Body of pancreas (tissue), 4 donors: ENCODE measurements at regions not wholly inside any gene's neighbourhood (a gene's known extent, or its start where the extent isn't known, plus 50 kb on each side); places are given as distances from the start of the nearest gene placed in this dataset.

ENCODE experiments used
- ATAC-seq: fragments of 150-250 bp; one replicate; pipeline ENCODE4 v1.9.1; 2016
- DNase-seq, 4 donors: peaks; one replicate each; pipeline ENCODE4 v3.0.0-alpha.2; 2019
- H3K27ac ChIP-seq, 4 donors: fragments of 200-600 bp; sonication (generic); 1 replicate in 3 of 4; 2 replicates in 1 of 4; pipeline versions ENCODE4 v1.5.1 to v1.6.1; 2016 to 2019; ENCODE audit warnings: mild to moderate bottlenecking in 1 of 4, mixed read lengths in 1 of 4, moderate library complexity in 1 of 4
- H3K27me3 ChIP-seq, 2 donors: fragments of 200-600 bp; sonication (generic); one replicate each; pipeline ENCODE4 v1.6.0; 2016; ENCODE audit warnings: mild to moderate bottlenecking in 1 of 2
- H3K36me3 ChIP-seq, 2 donors: fragments of 200-600 bp; sonication (generic); replicated peaks in 1 of 2; 2 replicates each; pipeline ENCODE4 v1.5.1; 2016; ENCODE audit warnings: low read depth in 2 of 2; ENCODE audit not compliant: insufficient read depth in 1 of 2
- H3K4me1 ChIP-seq: fragments of 200-600 bp; sonication (generic); one replicate; pipeline ENCODE4 v1.6.0; 2016
- H3K4me3 ChIP-seq, 2 donors: fragments of 200-600 bp; sonication (generic); 1 replicate in 1 of 2; 2 replicates in 1 of 2; pipeline ENCODE4 v1.5.1; 2016 to 2019
- H3K9me3 ChIP-seq, 3 donors: fragments of 200-600 bp; sonication (generic); 1 replicate in 2 of 3; 2 replicates in 1 of 3; pipeline ENCODE4 v1.5.1; 2016
- POLR2A ChIP-seq, 3 donors: fragments of 450-650 bp; IDR thresholded peaks; one replicate each; pipeline ENCODE4 v1.6.1; 2016; ENCODE audit warnings: antibody characterized with exemption in 3 of 3, mild to moderate bottlenecking in 2 of 3
- WGBS, 2 donors: methylation state at CpG; one replicate each; pipeline ENCODE4 v1.1.5; 2017; 5-methylcytosine and 5-hydroxymethylcytosine counted together
- intact Hi-C: fragments of 100-400 bp; cut with DNase I; formaldehyde crosslinking; loops from one replicate; pipeline ENCODE4 v1.15.1; 2023
- TF ChIP-seq, protein P1 (sequence below), 7 experiments: fragments of 450-650 bp in 4 of 7; fragments of 200-600 bp in 3 of 7; sonication (generic) in 3 of 7; IDR thresholded peaks; one replicate each; pipeline ENCODE4 v1.5.1; 2016 to 2019; ENCODE audit warnings: antibody characterized with exemption in 7 of 7

DNA sequence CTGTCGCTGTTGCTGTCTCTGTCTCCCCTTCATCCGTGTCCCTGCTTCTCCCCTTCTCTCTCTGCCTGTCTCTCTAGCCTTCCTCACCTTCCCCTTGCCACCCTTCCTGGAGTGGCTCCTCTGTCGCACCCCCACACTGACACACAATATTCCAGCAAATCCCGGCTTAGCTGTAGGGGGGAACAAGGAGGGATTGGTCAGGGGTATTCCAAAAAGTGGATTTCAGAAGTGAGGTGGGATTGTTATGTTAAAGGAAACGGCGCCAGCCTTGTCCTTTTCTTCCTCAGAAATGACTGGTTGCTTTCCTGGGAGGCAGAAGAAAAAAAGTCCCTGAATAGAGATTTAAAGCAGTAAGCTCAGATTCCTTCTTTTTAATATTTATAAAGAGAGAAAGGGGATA is 76.3 kb upstream of the SIRPA start:
- ATAC-seq: no peak
- intact Hi-C loops: no loop called here
- H3K4me3 ChIP-seq: no peak overlapping the region
- TF ChIP-seq POLR2A (IDR thresholded peaks at IDR 0.05): no peak
- TF ChIP-seq, protein P1, sequence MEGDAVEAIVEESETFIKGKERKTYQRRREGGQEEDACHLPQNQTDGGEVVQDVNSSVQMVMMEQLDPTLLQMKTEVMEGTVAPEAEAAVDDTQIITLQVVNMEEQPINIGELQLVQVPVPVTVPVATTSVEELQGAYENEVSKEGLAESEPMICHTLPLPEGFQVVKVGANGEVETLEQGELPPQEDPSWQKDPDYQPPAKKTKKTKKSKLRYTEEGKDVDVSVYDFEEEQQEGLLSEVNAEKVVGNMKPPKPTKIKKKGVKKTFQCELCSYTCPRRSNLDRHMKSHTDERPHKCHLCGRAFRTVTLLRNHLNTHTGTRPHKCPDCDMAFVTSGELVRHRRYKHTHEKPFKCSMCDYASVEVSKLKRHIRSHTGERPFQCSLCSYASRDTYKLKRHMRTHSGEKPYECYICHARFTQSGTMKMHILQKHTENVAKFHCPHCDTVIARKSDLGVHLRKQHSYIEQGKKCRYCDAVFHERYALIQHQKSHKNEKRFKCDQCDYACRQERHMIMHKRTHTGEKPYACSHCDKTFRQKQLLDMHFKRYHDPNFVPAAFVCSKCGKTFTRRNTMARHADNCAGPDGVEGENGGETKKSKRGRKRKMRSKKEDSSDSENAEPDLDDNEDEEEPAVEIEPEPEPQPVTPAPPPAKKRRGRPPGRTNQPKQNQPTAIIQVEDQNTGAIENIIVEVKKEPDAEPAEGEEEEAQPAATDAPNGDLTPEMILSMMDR (IDR thresholded peaks at IDR 0.05): no peak
- H3K9me3 ChIP-seq: no peaks in the 10 kb centered on the region
- H3K27me3 ChIP-seq: no peaks in the 10 kb centered on the region
- no peaks in the 10 kb centered on the region for H3K36me3 ChIP-seq
- H3K4me1 ChIP-seq: peaks cover 19% of the 10 kb centered on the region
- DNase-seq: no peak
- peak overlapping the region in 1 of 4 donors; percentile 69 for H3K27ac ChIP-seq
- 54 to 55% methylated on average over 6 of the region's 6 CpGs for WGBS, 2 donors

DNA sequence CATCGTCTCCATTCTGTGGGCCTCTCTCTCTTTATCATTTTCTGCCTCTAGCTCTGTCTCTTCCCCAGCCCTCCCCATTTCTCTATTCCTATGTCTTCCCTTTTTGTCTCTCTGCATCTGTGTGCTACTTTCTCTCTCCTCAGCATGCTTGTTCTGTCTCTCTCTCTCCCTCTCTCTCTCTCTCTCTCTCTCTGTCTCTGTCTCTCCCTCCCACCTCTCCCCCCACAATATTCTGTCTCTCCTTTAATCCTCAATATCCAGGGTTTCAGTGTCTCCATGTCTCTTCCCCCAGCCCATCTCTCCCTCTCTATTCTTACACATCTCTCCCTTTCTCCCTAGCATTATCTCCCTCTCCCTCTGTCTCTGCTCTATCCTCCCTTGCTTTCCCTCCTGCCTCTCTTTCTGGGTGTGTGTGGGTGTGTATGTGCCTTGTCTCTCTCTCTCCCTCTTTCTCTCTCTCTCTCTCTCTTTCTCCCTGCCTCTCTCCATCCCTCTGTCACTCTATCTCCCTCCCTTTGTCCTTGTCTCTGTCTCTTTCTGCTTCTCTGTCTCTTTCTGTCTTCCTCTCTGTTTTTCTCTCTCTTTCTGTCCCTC is 76.9 kb upstream of the SIRPA start:
- ATAC-seq (no peak), DNase-seq (no peak)
- H3K36me3 ChIP-seq: no peaks in the 10 kb centered on the region
- no peak for TF ChIP-seq POLR2A (IDR thresholded peaks at IDR 0.05)
- TF ChIP-seq, protein P1 (IDR thresholded peaks at IDR 0.05): no peak
- no peak overlapping the region for H3K4me3 ChIP-seq
- H3K4me1 ChIP-seq: peaks cover 19% of the 10 kb centered on the region
- 42 to 48% methylated on average over 1 of the region's 1 CpG for WGBS, 2 donors
- intact Hi-C loops: no loop called here
- no peaks in the 10 kb centered on the region for H3K27me3 ChIP-seq
- no peaks in the 10 kb centered on the region for H3K9me3 ChIP-seq
- peak overlapping the region in 1 of 4 donors; percentile 69 for H3K27ac ChIP-seq

DNA sequence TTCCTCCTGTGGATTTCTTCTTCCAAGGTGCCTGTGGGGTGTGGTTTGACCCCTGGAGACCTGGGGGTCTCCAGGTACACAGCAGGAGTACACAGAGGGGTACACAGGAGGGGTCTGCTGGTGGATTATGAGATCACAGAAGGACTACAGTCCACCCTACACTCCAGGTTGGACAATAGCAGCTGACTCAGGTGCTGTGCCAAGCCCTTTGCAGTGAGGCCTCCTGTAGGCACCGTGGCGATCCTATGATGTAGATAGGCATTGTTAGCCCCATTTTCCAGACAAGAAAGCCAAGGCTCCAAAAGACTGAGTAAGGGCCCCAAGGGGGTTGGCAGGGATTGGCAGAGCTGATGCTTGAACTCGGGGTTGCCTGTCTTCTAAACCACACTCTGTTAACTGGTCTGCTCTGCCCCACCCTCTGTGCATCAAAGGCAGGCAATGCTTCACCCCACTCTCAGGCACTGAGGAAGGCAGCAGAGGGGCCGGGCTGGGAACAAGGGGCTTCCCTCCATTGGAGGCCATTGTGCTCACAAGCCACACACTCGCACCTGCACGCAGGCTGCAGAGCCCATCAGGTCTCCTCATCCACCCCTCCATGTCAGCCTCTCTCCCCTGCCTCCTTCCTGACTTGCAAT is 77.5 kb upstream of the SIRPA start:
- ATAC-seq: no peak
- Histone ChIP-seq H3K4me3 (no peak overlapping the region), H3K4me1 (peaks cover 19% of the 10 kb centered on the region), H3K27ac (no peak overlapping the region), H3K9me3 (no peaks in the 10 kb centered on the region), H3K36me3 (no peaks in the 10 kb centered on the region), H3K27me3 (no peaks in the 10 kb centered on the region)
- DNase-seq: no peak
- WGBS, 2 donors: 66 to 71% methylated on average over 4 to 5 of the region's 6 CpGs
- intact Hi-C loops: no loop called here
- TF ChIP-seq POLR2A (IDR thresholded peaks at IDR 0.05): no peak
- TF ChIP-seq, protein P1 (IDR thresholded peaks at IDR 0.05): no peak

DNA sequence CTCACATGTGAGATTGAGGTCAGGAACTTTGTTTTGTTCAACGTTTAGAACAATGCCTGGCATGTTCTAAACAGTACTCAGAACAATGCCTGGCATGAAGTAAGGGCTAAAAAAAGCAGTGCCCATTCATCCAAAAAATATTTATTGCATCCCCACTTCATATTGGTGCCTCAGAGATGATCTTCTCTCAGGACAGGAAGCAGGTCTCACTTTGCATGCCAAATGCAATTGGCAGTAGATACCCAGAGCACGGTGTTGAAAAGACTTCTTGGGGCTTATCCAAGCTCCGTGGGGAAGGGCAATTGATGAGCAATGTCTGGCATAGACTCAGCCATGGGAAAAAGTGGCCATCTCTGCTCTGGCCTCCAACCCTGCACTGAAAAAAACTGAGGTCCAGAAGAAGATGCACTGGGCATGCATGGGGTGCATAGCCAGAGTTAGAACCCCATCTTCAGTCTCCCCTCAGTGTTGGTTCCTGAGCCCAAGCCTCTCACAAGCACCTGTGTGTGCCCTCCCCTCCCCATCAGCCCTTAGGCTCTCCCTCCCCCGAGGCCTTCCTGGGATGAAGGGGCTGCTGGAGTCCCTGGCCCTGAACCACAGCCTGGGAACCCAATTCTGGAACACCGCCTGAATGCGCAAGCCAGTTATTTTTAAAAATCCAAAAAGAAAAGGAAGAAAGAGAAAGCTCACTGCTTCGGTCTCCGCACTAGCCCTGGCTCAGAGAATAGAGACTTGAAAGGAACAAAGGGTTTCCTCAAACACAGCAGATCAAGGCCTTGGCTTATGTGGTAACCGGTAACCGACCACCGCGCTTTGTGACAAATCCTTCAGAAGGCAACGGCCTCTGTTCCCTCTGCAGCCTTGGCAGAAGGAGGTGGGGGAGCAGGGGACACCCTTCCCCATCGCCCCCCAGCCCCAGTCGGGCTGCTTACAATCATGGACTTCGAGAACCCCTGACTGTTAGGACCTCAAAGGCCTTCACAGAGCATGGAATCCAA is 78.5 kb upstream of the SIRPA start:
- Histone ChIP-seq H3K27ac (peak overlapping the region in 3 of 4 donors; percentile 14 to 38 (median 33)), H3K4me3 (no peak overlapping the region), H3K36me3 (no peaks in the 10 kb centered on the region), H3K4me1 (peaks cover 24% of the 10 kb centered on the region), H3K27me3 (no peaks in the 10 kb centered on the region), H3K9me3 (no peaks in the 10 kb centered on the region)
- intact Hi-C loops: no loop called here
- DNase-seq (no peak), ATAC-seq (no peak)
- WGBS, 2 donors: 41% methylated on average over 16 of the region's 16 CpGs
- TF ChIP-seq POLR2A (IDR thresholded peaks at IDR 0.05): no peak
- TF ChIP-seq, protein P1 (IDR thresholded peaks at IDR 0.05): no peak
